ENCODE measurements at regions not wholly inside any gene's neighbourhood (a gene's known extent, or its start where the extent isn't known, plus 50 kb on each side); places are given as distances from the start of the nearest gene placed in this dataset.

DNA sequence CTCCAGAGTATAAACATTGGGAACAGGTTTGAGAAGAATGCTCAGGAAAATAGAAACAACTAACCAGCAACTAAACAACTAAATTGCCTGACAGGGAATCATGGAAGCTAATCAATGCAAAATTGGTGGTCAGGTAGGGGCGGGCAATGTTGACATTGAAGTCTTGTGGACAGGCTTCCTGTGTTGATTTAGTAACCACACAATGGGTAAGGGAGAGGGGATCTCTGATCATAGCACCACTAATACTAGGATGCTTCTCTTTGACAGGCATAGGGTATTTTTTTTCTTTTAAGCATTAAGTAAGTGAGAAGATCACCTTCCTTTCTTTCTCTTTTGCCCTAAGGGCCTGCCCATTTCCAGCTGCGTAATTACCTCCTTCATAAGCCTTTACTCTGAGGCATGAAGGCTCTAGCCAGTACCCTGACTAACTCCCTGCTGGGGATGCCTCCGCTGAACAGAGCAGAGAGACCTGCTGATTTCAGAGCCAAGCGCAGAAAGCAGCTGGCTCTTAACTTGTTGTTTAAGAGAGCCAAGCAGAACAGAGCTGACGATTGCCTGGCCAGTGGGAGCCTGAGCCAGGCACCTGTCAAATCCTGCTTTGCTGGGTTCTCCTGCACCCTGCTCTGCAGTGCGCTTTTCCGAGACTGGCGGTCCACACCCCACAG, 118.7 kb downstream of the BMP2 start:
- DNase-seq, result no peak

- no peak for DNase-seq
Measured at GRCh38 chr20:6887966-6888365, 120.5 kb downstream of the BMP2 start.

DNA sequence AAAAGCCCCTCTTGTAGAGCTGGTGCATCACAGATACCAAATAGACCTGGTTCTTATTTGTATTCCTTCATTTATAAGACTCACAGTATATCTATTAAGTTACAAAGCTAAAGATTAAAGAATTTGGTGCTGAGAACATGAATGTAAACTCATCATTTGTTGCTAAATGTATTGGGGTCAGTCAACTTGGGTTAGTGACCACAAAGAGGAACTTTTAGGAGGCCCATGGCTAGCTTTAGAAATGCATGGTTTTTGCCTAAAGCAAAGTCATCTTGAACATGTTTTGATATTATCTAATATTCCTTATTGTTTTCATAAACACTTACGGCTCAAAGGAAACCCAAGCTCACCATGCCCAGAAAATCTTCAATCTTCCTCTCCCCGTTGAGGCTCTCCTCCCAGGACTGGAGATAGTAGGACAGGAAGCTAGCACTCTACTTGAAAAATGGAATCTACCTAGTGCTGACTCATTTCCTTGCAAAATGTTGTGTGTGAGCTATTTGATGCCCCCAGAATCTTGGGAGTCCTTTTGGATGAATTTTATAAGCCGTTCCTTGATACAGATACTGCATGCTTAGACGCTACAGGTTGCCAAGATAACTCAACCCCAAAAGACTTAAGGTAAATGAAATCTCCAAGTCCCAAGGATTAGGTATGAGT, 121.4 kb downstream of the BMP2 start:
- DNase-seq, result no peak

- DNase-seq, result no peak
Measured at GRCh38 chr20:6892724-6893123, 125.2 kb downstream of the BMP2 start.

- no peak for DNase-seq
Measured at GRCh38 chr20:6898928-6899327, 131.4 kb downstream of the BMP2 start.

- no peak for DNase-seq
Measured at GRCh38 chr20:6906871-6907270, 139.4 kb downstream of the BMP2 start.

- no peak for DNase-seq
Measured at GRCh38 chr20:6908673-6909072, 141.2 kb downstream of the BMP2 start.

DNA sequence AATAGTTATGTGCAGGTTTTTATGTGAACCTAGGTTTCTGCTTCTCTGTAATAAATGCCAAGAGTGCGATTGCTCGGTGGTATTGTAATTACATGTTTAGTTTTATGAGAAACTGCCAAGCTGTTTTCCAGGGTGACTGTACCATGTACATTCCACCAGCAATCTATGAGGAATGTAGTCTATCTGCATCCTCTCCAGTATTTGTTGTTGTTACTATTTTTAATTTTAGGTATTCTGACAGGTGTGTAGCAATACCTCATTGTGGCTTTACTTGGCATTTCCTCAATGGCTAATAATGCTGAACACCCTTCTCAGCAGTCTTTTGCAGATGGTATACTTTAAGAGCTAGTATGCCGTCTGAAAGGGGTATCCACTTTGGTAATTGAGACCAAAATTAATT, 142.1 kb downstream of the BMP2 start:
- no peak for DNase-seq

DNA sequence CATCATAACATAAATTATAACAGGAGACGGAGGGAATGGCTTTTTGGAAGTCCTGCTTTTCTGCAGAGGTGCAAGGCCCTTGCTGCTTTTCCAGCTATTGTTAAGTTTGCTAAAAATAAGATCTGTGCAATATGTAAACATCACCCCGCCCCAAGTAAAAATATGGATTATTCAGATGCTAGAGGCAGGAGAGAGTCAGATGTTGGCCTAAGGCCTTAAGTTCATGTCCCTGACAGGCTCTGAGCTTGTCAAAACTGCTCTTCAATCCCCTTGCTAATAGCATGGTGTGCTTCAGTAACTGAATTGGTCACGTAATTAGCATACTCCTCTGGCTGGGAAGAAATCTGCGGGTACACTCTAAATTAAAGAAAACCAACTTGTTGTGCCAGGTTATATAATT, 147.5 kb downstream of the BMP2 start:
- no peak for DNase-seq

- no peak for DNase-seq
Measured at GRCh38 chr20:6916938-6917337, 149.5 kb downstream of the BMP2 start.

DNA sequence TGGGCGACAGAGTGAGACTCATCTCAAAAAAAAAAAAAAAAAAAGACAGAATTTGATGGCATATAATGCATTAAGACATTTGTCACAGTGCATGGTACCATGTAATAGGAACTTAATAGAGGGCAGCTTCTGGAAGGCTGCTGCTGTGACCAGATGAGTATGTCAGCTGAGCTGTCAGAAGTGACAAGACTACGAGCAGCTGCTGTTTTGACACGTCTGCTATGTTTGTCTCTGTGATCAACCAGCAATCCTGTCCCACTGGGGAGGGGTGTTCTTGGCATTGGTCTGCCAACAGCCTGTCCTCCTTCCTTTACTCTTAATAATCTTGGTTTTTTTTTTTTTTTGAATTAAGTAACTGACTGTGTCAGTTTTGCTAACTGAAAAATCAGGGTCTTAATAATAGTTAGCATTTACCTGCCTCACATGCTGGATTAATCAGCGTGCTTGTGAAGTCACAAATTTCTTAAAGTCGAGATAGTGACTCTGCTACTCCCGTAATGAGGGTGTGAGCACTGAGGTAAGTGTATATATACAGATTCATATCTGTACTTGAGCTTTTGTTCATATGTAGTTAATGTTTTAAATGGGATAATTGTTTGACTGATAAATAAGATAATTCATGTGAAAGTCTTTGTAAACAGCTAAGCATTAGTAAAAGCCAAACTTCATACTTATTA, 152.4 kb downstream of the BMP2 start:
- DNase-seq, result no peak

DNA sequence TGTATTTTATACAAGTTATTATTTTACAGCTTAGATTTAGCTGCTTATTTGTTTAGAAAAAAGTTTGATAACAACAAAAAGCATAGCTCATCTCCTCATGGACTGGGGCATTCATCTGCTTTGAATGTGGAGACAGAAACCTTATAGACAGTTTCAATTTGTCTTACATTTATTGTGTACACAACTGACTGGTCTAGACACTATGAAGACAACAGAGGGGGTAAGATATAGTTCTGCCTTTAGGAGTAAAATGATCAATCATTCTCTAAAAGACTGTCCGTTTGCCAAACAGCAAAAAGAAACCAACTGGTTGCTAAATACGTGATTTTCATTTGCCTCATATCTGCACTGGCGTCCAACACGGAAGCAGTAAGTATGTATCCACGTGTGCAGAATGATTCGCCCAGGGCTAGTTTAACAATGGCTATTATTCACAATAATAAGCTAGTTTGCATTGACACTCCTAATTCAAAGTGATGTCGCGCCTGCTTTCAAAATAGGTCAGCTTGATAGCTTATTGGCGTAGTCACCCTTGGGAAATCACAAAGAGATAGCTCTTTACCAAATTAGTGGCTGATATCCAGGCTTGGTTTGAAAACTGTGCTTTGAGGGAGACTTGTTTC, 153.6 kb downstream of the BMP2 start:
- no peak for DNase-seq

DNA sequence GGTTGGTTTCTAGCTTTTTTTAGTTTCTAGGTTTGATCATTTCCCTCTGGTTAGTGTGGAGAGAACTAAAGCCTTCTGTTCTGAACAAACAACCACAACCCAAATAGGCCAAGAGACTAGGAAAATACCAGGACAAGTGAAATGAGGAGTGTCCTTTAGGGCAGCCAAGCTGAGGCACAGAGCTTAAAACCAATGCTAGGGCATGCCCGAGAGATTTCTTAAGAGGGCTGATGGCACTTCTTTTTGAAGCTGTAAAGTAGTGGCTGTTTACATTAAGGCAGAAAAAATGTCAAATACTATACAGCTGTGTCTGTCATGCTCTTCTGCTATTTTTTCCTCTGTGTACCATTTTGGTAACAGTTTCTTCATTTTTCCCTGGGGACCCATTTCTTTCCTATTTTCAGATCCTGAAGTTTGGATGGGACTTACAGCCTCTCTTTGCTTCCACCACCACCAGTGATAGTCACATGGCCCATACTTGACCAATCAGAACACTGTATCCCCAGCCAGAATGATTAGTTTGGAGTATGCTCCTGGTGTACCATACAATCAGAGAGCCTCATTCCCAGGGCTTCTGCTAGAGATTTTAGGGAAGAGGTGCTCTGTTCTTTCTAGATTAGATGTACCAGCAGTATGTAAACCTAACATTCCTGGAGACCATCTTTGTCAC, 154.4 kb downstream of the BMP2 start:
- DNase-seq, result no peak

GRCh38 chr20:6924681-6925080, 157.2 kb downstream of the BMP2 start:
- DNase-seq, result no peak

- DNase-seq, result no peak
Measured at GRCh38 chr20:6925744-6926278, 158.3 kb downstream of the BMP2 start.

- DNase-seq, result peak; percentile 8
Measured at GRCh38 chr20:6940048-6940447, 172.6 kb downstream of the BMP2 start.

DNA sequence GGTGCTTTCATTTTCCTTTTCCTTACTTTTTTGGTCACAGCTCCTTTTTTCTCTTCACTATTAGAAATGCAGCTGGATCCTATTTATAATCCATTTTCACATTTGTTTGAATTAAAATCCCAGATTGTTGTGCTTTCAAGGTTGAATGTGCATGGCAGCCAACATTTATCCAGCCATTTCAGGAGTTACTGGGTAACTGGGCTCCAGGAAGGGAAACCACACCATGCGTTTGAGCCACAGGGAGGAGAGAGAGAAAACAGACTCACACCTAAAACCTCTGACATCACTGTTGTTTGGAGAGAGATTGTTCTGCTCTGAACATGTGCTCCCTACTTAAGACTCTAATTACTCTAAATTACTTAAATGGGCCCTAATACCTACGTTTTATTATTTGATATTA, 173.4 kb downstream of the BMP2 start:
- no peak for DNase-seq

DNA sequence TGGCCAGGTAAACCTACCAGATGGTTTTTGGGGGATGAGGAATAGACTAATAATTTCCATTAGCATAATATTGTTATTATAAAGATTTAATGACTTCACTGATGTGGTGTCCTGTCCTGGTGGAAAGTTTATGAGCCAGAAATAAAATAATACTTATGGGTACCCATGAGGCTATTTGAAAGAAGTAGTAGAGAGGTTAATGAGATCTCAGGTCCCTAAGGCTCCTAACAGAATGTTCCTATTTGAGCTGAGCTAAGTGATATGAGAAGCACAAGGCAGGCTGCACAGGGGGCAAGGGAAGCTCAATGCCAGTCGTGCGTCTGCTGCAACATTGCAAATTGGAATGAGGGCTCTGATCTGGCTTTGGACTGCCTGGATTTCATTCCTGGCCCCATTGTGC, 174.1 kb downstream of the BMP2 start:
- no peak for DNase-seq

DNA sequence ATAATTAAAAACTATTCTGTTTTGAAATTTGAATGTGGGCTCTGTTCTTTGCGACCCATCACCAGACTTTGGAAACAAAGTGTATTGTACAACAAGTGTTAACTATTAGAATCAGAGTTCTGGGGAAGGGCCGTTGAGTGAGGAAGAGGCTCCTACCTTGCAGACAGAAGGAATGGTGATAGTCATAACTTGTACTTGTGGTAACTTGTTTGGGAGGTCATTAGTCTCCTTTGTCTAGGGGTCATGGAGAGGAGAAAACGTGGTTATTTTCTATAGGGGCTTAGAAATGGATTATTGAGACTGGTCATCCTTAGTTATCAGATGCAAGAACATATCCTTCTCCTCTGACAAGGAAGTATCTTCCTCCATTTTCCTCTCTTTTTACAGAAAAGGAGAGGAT, 174.8 kb downstream of the BMP2 start:
- no peak for DNase-seq

- DNase-seq, result no peak
Measured at GRCh38 chr20:6944292-6944691, 176.8 kb downstream of the BMP2 start.

DNA sequence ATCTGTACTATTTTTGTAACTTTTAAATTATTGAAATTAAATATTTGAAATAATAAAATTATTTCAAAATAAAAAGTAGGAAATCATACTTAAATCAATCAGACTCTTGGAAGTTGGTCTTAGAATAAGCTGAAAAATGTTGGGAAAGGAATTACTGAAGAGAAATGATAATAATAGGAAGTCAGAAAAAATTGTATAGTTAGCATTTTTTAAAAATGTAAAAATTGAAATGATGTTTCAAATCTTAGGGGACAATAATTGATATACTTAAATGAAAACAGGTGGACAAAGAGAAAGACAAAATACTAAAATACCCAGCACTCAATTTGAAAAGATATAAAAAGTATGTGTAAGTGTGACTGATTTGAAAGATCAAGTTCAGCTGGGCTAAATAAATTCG, 186.1 kb downstream of the BMP2 start:
- no peak for DNase-seq

DNA sequence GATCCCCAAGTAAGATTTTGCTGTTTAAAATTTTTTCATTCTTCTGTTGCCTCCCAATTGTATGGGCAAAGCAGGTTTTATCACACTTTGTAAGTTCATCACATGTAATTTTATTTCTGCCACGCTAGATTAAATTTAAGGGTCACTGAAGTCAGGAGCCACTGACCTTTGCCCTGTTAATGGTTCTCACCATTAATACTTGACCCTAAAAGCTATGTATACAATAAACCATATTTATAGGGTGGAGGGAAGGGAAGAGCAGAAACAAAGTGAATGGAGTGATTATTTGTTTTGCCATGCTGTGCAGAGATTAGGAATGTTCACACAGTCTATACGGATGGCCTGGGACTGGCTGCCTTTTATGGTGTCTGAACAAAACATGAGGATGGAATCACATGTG, 186.7 kb downstream of the BMP2 start:
- DNase-seq, result no peak

- DNase-seq, result no peak
Measured at GRCh38 chr20:6956056-6956455, 188.6 kb downstream of the BMP2 start.

Data from activated CD4-positive, alpha-beta T cell treated with anti-CD3 and anti-CD28 coated beads, Interleukin-10, Interleukin-2, amounts not matched to agents 100 ng/mL and 50 ng/mL, durations not matched to agents 16 hours and 8 hours (primary cell).